Neuron (in vitro differentiated cells): ENCODE measurements at regions not wholly inside any gene's neighbourhood (a gene's known extent, or its start where the extent isn't known, plus 50 kb on each side); places are given as distances from the start of the nearest gene placed in this dataset.

Experiments used
- H2AFZ ChIP-seq: one replicate; pipeline ENCODE4 v1.6.1; 2013; ENCODE audit warnings: low read depth, mild to moderate bottlenecking, inconsistent platforms, low read length, moderate library complexity
- H3K27me3 ChIP-seq: one replicate; pipeline ENCODE4 v1.6.1; 2013; ENCODE audit warnings: low read length; ENCODE audit not compliant: insufficient read depth
- H3K36me3 ChIP-seq: one replicate; pipeline ENCODE4 v1.6.1; 2013; ENCODE audit warnings: low read length; ENCODE audit not compliant: insufficient read depth
- H3K4me1 ChIP-seq: one replicate; pipeline ENCODE4 v1.6.1; 2013; ENCODE audit warnings: low read length; ENCODE audit not compliant: insufficient read depth
- H3K4me3 ChIP-seq: 2 replicates; pipeline ENCODE4 v1.5.1; 2013; ENCODE audit warnings: mild to moderate bottlenecking, low read length, moderate library complexity
- H3K9me3 ChIP-seq: one replicate; pipeline ENCODE4 v1.6.1; 2013; ENCODE audit warnings: low read length

DNA sequence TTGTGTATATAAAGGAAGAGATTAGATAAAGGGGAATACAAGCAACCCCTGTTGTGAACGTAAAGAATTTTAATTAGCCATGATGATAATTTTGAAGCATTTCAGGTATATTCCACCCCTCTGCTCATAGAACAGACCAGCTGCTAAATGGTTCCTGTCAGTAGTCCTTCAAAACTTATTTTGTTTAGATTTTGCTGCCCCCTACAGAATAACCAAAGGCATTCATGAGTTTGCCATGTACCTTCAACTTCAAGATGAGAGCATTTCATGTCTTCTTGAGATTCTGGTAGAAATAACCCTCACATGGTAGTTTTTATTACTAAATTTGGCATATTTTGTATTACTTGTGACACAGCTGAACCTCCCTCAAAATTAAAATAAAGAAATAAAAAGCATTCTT is 1586.7 kb downstream of the HACE1 start:
- no peak overlapping the region for H2AFZ ChIP-seq

DNA sequence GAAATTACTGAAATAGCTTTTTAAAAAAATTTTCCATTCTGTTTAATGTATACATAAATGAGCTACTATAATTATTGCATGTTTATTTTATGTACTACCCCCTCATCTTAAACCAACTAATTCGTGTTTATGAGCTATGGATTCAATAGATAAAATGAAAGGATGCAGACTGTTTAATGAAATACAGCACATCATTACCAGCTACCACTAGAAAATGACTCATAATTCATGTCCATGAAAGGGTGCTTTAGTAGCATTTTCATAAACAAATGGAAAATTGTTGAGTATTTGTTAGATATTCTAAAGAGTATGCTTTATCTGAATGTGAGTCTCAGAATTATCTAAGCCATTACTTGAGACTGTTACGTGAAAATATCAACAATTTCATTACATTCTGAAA is 1590.1 kb downstream of the HACE1 start:
- Histone ChIP-seq H3K9me3 (no peaks in the 10 kb centered on the region), H3K4me1 (no peaks in the 10 kb centered on the region), H3K27me3 (no peaks in the 10 kb centered on the region), H3K4me3 (no peak overlapping the region), H3K36me3 (no peaks in the 10 kb centered on the region), H2AFZ (no peak overlapping the region)

More for the DNA sequence above, 1586.7 kb downstream of the HACE1 start:
- no peaks in the 10 kb centered on the region for H3K36me3 ChIP-seq
- no peak overlapping the region for H3K4me3 ChIP-seq
- H3K27me3 ChIP-seq, result no peaks in the 10 kb centered on the region
- H3K9me3 ChIP-seq, result no peaks in the 10 kb centered on the region
- no peaks in the 10 kb centered on the region for H3K4me1 ChIP-seq

DNA sequence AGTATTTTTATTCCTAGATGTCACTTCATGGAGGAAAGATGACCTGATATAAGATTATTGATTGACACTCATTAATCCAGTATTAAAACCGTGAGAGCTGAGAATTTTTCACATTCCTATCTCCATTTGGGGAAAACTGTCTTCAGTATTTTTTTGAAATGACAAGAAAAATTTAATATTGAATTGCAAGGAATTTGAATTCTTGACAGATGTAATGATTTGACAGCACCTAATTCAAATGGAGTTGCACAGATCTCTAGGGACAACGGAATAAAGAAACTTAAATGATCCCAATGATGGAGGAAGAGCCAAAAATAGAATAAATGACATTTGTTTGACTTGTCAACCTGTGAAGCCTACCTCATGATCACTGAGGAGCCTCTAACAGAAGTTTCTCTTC is 1591.4 kb downstream of the HACE1 start:
- no peaks in the 10 kb centered on the region for H3K9me3 ChIP-seq
- no peaks in the 10 kb centered on the region for H3K36me3 ChIP-seq
- no peaks in the 10 kb centered on the region for H3K27me3 ChIP-seq
- no peak overlapping the region for H3K4me3 ChIP-seq
- no peak overlapping the region for H2AFZ ChIP-seq
- no peaks in the 10 kb centered on the region for H3K4me1 ChIP-seq

GRCh38 chr6:103264020-103264419 is 1595.7 kb downstream of the HACE1 start:
- H3K4me3 ChIP-seq, result no peak overlapping the region
- no peaks in the 10 kb centered on the region for H3K4me1 ChIP-seq
- H2AFZ ChIP-seq, result no peak overlapping the region
- H3K9me3 ChIP-seq, result no peaks in the 10 kb centered on the region
- H3K36me3 ChIP-seq, result no peaks in the 10 kb centered on the region
- H3K27me3 ChIP-seq, result no peaks in the 10 kb centered on the region

DNA sequence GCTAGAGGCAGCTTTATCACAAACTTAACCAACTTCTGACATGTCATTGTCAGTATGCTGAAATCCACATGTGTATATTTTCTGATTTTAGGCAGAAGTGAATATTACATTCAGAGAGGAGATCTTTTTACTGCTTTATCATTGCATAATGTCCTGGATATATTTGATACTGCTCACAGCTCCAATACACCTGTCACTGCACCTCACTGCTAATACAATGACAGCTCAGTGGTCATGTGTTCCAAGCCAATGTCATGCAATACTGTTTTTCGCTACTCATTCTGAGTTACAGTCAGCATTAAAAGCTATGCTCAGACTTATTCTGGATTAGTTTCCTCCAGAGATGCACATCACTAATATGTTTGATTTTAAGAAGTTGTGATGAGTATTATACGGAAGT is 1604.6 kb downstream of the HACE1 start:
- Histone ChIP-seq H3K27me3 (no peaks in the 10 kb centered on the region), H3K9me3 (no peaks in the 10 kb centered on the region), H3K4me3 (no peak overlapping the region), H3K4me1 (no peaks in the 10 kb centered on the region), H3K36me3 (no peaks in the 10 kb centered on the region), H2AFZ (no peak overlapping the region)

GRCh38 chr6:103236923-103237322 is 1622.8 kb downstream of the HACE1 start:
- H3K4me1 ChIP-seq, result no peaks in the 10 kb centered on the region
- no peak overlapping the region for H2AFZ ChIP-seq
- no peaks in the 10 kb centered on the region for H3K27me3 ChIP-seq
- no peaks in the 10 kb centered on the region for H3K9me3 ChIP-seq
- no peaks in the 10 kb centered on the region for H3K36me3 ChIP-seq
- no peak overlapping the region for H3K4me3 ChIP-seq

DNA sequence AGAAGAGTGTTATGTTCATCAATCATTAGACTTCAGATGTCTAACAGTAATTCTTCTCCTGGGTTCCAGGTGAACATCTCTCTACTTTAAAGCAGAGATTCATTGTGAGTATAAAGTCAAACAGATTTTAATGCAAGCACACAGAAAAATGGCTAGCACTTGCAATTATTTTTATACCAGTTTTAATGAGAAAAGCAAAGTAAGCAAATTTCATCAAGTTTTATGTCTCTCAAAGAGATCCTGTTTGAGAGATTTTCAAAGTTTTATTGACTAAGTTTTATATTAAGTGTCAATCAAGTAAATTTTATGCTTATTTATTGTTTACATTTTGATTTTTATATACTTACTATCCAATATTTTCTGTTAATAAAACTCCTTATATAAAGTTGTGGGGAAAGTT is 1628.5 kb downstream of the HACE1 start:
- Histone ChIP-seq H3K36me3 (no peaks in the 10 kb centered on the region), H3K27me3 (no peaks in the 10 kb centered on the region), H2AFZ (no peak overlapping the region), H3K4me1 (no peaks in the 10 kb centered on the region), H3K4me3 (no peak overlapping the region), H3K9me3 (no peaks in the 10 kb centered on the region)

GRCh38 chr6:103215847-103216246 is 1643.9 kb downstream of the HACE1 start:
- H3K9me3 ChIP-seq, result no peaks in the 10 kb centered on the region
- no peaks in the 10 kb centered on the region for H3K36me3 ChIP-seq
- no peaks in the 10 kb centered on the region for H3K27me3 ChIP-seq
- no peaks in the 10 kb centered on the region for H3K4me1 ChIP-seq
- H3K4me3 ChIP-seq, result no peak overlapping the region
- H2AFZ ChIP-seq, result no peak overlapping the region

- Histone ChIP-seq H3K4me3 (no peak overlapping the region), H3K4me1 (no peaks in the 10 kb centered on the region), H3K36me3 (no peaks in the 10 kb centered on the region), H2AFZ (no peak overlapping the region), H3K9me3 (no peaks in the 10 kb centered on the region), H3K27me3 (no peaks in the 10 kb centered on the region)
Observed at GRCh38 chr6:103210686-103211085, 1649.0 kb downstream of the HACE1 start.

DNA sequence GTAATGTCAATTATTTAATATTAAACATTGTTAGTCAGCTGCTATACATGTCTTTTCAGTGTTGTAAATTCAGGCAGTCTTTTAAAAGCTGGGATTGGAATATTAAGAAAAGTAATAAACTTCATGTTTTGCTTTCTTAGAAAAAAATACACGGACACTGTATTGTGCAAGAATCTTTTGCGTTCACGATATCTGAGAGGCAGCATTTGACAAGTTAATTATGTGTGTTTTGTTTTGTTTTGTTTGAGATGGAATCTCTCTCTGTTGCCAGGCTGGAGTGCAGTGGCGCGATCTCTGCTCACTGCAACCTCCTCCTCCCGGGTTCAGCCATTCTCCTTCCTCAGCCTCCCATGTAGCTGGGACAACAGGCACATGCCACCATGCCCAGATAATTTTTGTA is 1661.3 kb downstream of the HACE1 start:
- no peaks in the 10 kb centered on the region for H3K27me3 ChIP-seq
- H2AFZ ChIP-seq, result no peak overlapping the region
- H3K9me3 ChIP-seq, result no peaks in the 10 kb centered on the region
- H3K4me3 ChIP-seq, result no peak overlapping the region
- no peaks in the 10 kb centered on the region for H3K4me1 ChIP-seq
- H3K36me3 ChIP-seq, result no peaks in the 10 kb centered on the region

GRCh38 chr6:103193413-103193812 is 1666.3 kb downstream of the HACE1 start:
- Histone ChIP-seq H3K9me3 (no peaks in the 10 kb centered on the region), H2AFZ (no peak overlapping the region), H3K36me3 (no peaks in the 10 kb centered on the region), H3K4me3 (no peak overlapping the region), H3K27me3 (no peaks in the 10 kb centered on the region), H3K4me1 (no peaks in the 10 kb centered on the region)

GRCh38 chr6:103191391-103192093 is 1668.2 kb downstream of the HACE1 start:
- H3K27me3 ChIP-seq, result no peaks in the 10 kb centered on the region
- no peak overlapping the region for H3K4me3 ChIP-seq
- H3K9me3 ChIP-seq, result no peaks in the 10 kb centered on the region
- no peaks in the 10 kb centered on the region for H3K36me3 ChIP-seq
- no peaks in the 10 kb centered on the region for H3K4me1 ChIP-seq
- no peak overlapping the region for H2AFZ ChIP-seq

DNA sequence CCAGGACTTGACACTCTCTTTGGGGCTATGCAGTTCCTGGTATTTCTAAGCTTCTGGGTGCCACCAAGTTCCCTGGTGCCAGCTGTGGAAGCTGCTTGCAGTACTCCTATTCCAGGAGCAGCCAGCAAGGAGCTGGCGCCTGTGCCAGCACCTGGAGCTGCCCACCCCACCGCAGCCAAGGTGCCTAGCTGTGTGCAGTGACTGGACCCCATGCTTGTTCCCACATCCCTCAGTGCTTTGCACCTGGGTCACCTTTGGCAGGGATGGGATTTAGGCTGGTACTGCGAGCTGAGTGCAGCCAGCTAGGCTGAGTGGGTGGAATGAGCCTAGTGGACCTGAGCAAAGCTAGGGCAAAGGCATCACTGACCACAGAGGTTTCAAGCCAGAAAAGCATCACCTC is 1674.9 kb downstream of the HACE1 start:
- Histone ChIP-seq H2AFZ (no peak overlapping the region), H3K9me3 (no peaks in the 10 kb centered on the region), H3K4me1 (no peaks in the 10 kb centered on the region), H3K27me3 (no peaks in the 10 kb centered on the region), H3K36me3 (no peaks in the 10 kb centered on the region), H3K4me3 (no peak overlapping the region)

- H3K9me3 ChIP-seq, result no peaks in the 10 kb centered on the region
- H3K27me3 ChIP-seq, result no peaks in the 10 kb centered on the region
- no peaks in the 10 kb centered on the region for H3K4me1 ChIP-seq
- no peak overlapping the region for H2AFZ ChIP-seq
- H3K36me3 ChIP-seq, result no peaks in the 10 kb centered on the region
- no peak overlapping the region for H3K4me3 ChIP-seq
Observed at GRCh38 chr6:103183831-103184411, 1675.8 kb downstream of the HACE1 start.
